Stimulated activated CD8-positive, alpha-beta memory T cell treated with anti-CD3 and anti-CD28 coated beads, Interleukin-2, amount 100 ng/mL, for 48 hours (primary cell): ENCODE measurements at regions not wholly inside any gene's neighbourhood (a gene's known extent, or its start where the extent isn't known, plus 50 kb on each side); places are given as distances from the start of the nearest gene placed in this dataset.

ENCODE experiments used
- DNase-seq, 2 donors: peaks; one replicate each; pipeline ENCODE4 v3.0.0-alpha.2; 2020; ENCODE audit warnings: low read depth in 2 of 2

- no peak for DNase-seq
Observed at GRCh38 chr16:8374586-8375231, 215.6 kb downstream of the TMEM114 start.

GRCh38 chr16:8373676-8374431 lies 216.5 kb downstream of the TMEM114 start:
- no peak for DNase-seq

- DNase-seq, result no peak
Observed at GRCh38 chr16:8372141-8372540, 218.2 kb downstream of the TMEM114 start.

GRCh38 chr16:8370374-8371270 lies 219.7 kb downstream of the TMEM114 start:
- no peak for DNase-seq

GRCh38 chr16:8358937-8359336 lies 231.4 kb downstream of the TMEM114 start:
- DNase-seq, result no peak

GRCh38 chr16:8355675-8356074 lies 234.6 kb downstream of the TMEM114 start:
- DNase-seq, result no peak

- DNase-seq, result no peak
Observed at GRCh38 chr16:8346294-8346693, 244.0 kb downstream of the TMEM114 start.

- no peak for DNase-seq
Observed at GRCh38 chr16:8342276-8342675, 248.0 kb downstream of the TMEM114 start.

GRCh38 chr16:8330761-8331160 lies 259.6 kb downstream of the TMEM114 start:
- no peak for DNase-seq

- DNase-seq, result no peak
Observed at GRCh38 chr16:8326232-8326631, 264.1 kb downstream of the TMEM114 start.

- DNase-seq, result no peak
Observed at GRCh38 chr16:8323153-8323552, 267.2 kb downstream of the TMEM114 start.

GRCh38 chr16:8320131-8320530 lies 270.2 kb downstream of the TMEM114 start:
- no peak for DNase-seq

GRCh38 chr16:8310816-8311215 lies 279.5 kb downstream of the TMEM114 start:
- DNase-seq, result no peak

GRCh38 chr16:8310323-8310722 lies 280.0 kb downstream of the TMEM114 start:
- DNase-seq, result no peak

GRCh38 chr16:8305201-8305600 lies 285.1 kb downstream of the TMEM114 start:
- DNase-seq, result no peak

- DNase-seq, result no peak
Observed at GRCh38 chr16:8299635-8300034, 290.7 kb downstream of the TMEM114 start.

GRCh38 chr16:8295513-8296237 lies 294.6 kb downstream of the TMEM114 start:
- DNase-seq, result no peak

- DNase-seq, result no peak
Observed at GRCh38 chr16:8293413-8293812, 296.9 kb downstream of the TMEM114 start.

- no peak for DNase-seq
Observed at GRCh38 chr16:8292271-8292670, 298.0 kb downstream of the TMEM114 start.

GRCh38 chr16:8286348-8286747 lies 304.0 kb downstream of the TMEM114 start:
- no peak for DNase-seq

- no peak for DNase-seq
Observed at GRCh38 chr16:8283195-8283594, 307.1 kb downstream of the TMEM114 start.
